Ureter (tissue), 1 donor: ENCODE measurements at regions not wholly inside any gene's neighbourhood (a gene's known extent, or its start where the extent isn't known, plus 50 kb on each side); places are given as distances from the start of the nearest gene placed in this dataset.
"Not testable (repeated sequence)": the region's sequence is repeated elsewhere in the genome, so short reads cannot be mapped to it uniquely, and the experiment has no call there.

Source experiments
- DNase-seq: peaks from one replicate; pipeline ENCODE4 v3.0.0-alpha.2; 2020; ENCODE audit warnings: low spot score
- donor health status: DM: yes; HTN: yes; CAD: no.

DNA sequence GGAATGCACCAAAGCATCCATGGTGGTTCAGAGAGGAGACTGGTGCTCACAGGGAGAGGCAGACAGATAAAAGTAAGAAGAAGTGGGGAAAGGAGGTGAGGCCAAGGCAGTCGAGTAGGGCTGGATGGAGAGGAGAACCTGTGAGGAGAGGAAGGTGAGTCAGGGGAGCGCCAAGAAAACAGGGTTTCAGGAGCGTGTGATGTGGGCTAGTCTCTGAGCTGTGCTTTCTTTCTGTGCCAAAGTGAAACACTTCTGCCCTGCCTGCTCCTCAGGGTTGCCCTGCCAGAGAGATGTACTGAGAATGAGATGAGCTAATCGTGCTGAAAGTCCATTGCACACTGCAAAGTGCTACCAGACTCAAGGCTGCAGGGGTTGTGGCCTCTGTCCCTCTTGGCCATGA, 310.7 kb upstream of the CCL2 start:
- no peak for DNase-seq

GRCh38 chr17:33944826-33945225, 310.3 kb upstream of the CCL2 start:
- DNase-seq = no peak

DNA sequence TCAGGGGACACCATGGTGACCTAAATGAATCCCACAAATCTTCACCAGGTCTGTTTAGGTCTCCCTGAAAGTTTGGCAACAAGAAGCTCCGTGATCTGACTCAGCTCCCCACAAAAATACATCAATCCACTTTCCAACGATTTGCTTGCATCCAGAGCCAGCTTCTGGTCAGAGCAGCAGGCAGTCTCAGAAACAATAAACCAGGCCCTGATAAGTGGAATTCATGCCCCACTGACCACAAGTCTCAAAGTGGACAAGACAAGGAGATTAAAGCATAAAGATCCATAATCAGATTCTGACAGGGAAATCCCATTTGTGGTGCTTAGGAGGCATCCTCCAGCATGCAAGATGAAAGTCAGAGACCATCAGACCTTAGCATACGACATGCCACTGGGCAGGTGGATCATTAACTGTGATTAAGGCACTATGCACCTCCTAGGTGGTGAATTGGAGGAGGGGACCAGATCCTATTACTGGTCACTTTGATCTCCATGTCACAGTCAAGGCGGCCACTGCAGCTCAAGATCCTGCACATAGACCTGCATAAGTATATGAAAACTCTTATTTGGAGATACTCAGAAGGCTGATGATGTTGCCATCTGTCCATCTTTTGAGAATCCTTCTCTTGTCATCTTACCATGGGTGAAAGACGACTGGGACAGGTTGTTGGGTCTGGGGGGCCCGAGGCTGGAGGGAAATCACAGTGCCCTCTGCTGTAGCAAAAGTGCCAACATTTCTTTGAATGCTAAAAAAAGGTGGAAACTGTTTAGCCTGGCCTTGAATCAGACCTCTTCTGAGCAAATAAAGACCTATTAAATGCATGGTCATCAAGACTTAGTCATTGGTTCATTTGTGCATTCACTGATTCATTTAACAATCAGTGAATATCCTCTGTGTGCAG, 309.2 kb upstream of the CCL2 start:
- no peak for DNase-seq

- DNase-seq = no peak
Observed at GRCh38 chr17:33947762-33948161, 307.3 kb upstream of the CCL2 start.

DNA sequence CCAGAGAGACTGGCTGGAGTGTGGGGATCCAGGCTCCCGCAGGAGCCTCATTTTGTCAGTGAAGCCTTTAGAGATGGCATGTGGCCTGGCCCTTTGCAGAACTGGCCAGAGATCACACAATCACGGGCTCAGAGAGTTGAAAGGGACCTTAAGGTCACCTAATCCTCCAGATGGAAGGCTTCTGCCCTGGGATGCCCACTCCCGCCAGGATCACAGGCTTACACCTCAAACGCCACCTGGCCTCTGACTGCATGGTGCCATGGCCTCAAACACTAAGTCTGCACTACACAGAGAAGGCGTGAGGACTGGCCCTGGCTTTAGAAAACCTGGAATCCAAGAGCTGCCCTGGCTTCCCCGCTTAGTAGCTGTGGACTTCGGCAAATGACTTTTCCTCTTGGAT, 306.8 kb upstream of the CCL2 start:
- DNase-seq = no peak

DNA sequence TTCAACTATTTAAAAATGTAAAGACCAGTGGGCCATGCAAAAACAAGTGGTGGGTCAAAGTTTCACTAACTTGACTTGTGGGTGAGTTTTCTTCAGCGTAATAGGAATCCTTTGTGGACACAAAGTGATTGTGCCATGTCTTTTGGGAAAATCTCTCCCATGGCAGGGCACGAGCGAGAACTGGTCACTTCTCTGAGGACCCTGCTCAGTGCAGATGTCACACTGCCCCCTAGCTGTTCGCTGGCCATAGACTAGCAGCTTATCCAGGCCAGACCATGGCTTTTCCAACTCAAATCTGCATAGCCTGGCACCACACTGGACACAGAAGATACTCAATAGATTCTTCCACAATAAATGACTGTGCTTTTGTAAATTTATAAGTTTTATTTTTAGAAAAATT, 306.0 kb upstream of the CCL2 start:
- DNase-seq = no peak

DNA sequence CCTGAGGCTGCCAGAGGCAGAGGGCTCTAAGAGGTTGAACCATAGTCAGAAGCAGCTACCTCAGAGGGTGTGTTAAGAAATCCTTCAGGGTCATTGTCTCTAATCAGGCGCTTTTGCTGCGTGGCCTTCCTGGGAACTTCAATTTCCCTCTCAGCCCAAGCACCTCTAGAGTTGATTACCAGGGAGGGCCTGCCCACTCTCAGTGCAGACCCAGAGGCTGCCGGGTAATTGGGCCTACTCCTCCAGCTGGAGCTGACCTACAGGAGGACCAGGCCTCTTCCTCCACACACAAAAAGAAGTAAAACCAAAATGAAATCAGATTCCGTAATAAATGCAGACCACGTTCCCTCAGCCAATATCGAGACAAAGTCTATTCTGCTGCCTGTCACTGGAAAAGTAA, 305.0 kb upstream of the CCL2 start:
- DNase-seq = no peak

DNA sequence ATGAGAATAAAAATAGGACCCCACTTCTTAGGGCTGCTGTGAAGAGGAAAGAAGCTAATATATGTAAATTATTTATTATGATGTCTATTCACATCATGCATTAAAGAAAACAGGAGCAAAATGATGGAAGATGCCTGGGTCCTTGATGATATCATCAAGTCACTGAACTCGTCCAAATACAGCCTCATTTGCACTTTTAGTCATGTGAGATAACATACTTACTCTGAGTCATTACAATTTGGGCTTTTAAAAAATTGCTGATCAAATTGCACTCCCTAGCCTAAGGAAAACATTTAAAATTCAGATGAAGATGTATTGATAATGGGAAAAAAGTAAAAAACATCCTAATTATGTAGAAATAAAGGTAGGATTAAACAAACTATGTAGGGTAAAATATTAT, 302.7 kb upstream of the CCL2 start:
- no peak for DNase-seq

DNA sequence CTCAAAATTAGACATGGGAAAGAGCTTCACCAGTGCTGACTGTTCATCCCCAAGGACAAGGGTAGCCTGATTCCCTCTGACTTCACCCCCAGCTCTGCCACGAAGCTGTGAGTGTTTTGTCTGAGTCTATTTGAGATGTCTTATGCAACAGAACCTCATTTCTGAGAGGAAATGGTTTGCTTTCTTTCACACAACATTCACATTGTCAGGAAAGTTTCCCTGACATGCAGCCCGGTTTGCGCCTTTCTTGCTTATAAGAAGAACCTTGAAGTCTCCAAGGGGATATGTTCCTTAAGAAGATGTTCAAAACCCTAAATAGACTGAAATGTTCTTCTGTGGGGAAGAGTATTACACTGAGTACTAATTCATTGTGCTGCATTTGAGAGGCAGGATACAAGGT, 300.5 kb upstream of the CCL2 start:
- DNase-seq = no peak

GRCh38 chr17:33955461-33955860, 299.6 kb upstream of the CCL2 start:
- no peak for DNase-seq

GRCh38 chr17:33959098-33959497, 296.0 kb upstream of the CCL2 start:
- not testable (repeated sequence) for DNase-seq

- no peak for DNase-seq
Observed at GRCh38 chr17:33962857-33963655, 292.0 kb upstream of the CCL2 start.

- DNase-seq = no peak
Observed at GRCh38 chr17:33964344-33964979, 290.6 kb upstream of the CCL2 start.

- DNase-seq = no peak
Observed at GRCh38 chr17:33966410-33967059, 288.6 kb upstream of the CCL2 start.

- no peak for DNase-seq
Observed at GRCh38 chr17:33967608-33968349, 287.3 kb upstream of the CCL2 start.

- no peak for DNase-seq
Observed at GRCh38 chr17:33968350-33969044, 286.6 kb upstream of the CCL2 start.

DNA sequence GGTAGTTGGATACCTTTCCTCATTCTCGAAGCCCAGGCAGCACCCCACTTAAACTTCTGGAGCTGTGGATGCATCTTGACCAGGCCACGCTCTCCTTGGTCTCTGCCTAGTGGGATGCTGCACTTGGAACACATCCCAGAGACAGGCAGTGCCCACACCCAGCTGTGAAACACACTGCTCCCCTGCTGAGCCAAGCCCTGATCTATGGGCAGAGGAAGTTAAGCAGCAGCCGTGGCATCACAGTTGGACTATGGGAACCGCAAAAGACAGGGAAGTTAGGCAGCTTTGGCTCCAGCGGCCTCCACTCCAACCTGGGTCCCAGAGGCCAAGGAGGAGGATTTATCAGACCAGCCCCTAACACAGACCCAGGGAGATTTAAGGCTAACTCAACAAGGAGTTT, 284.8 kb upstream of the CCL2 start:
- DNase-seq = no peak

DNA sequence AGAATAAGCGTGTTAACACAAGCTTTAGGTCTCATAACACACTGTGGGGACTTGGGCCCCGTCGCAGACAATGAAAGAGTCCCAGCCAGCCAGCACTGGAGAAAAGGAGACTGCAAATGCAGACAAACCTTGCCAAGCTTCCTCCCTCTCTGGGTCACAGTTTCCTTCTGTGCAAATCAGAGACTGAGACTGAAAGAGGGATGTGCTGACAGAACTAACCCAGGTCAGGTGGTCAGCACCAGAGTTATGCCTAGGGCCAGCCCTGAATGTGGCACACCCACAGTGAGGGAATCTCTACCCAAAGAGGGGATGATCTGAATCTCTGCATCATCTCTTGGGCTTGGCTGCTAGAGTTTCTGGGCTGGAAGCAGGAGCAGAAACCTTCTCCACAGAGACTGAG, 282.3 kb upstream of the CCL2 start:
- no peak for DNase-seq

- DNase-seq = no peak
Observed at GRCh38 chr17:33973491-33973890, 281.6 kb upstream of the CCL2 start.

DNA sequence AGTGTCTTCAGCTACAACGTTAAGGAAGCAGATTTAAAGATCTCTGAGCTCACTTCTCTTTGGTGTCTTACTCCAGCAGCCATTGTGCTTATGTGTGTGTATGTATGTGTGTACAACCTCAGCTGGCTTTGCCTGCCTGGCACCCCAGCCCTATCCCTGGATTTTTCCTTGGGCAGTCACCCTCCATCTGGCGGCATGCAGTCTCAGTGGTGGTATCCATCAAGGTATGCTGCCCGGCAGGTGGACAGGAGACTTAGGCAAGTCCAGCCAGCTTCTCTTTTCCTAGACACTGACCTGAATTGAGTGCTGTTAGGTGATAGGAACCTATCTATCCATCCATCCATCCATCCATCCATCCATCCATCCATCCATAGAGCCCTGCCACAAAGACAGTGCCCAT, 280.8 kb upstream of the CCL2 start:
- DNase-seq = no peak

DNA sequence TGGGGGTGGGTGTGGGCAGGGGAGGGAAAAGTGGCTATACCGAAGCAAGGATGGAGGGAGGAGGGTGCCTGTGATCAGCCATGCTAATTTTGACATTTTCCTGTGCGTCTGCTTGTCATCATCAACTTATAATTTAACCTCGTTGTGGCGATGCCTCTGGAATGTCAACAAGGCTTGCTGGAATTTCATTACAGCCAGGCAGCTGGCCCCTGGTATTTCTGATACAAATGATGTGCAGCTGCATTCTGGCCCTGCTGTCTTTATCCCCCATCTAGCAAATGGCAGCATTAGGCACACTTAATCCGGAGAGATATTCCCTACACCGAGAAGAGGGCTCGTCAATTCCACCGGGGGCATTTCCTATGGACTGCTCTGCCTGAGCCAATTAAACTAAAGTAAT, 278.3 kb upstream of the CCL2 start:
- no peak for DNase-seq
